CD14-positive monocyte (primary cell): ENCODE measurements at regions not wholly inside any gene's neighbourhood (a gene's known extent, or its start where the extent isn't known, plus 50 kb on each side); places are given as distances from the start of the nearest gene placed in this dataset.

Experiments used
- DNase-seq, 3 donors: peaks; one replicate each; pipeline ENCODE4 v3.0.0-alpha.2; 2011 to 2022
- H2AFZ ChIP-seq: 2 replicates; pipeline ENCODE4 v1.6.0; 2012; ENCODE audit warnings: mild to moderate bottlenecking, low read depth, low read length, inconsistent platforms; ENCODE audit not compliant: insufficient read depth, poor library complexity, severe bottlenecking
- H3K27ac ChIP-seq, 2 donors: 1 replicate in 1 of 2; 2 replicates in 1 of 2; pipeline ENCODE4 v1.5.1; 2012 to 2013; ENCODE audit warnings: low read length in 2 of 2, control low read depth in 1 of 2, inconsistent platforms in 1 of 2, low read depth in 1 of 2, mild to moderate bottlenecking in 1 of 2
- H3K27me3 ChIP-seq, 2 donors: one replicate each; pipeline versions ENCODE4 v1.6.0 to v1.6.1; 2011 to 2013; ENCODE audit warnings: low read length in 2 of 2; ENCODE audit not compliant: control insufficient read depth in 2 of 2, insufficient read depth in 2 of 2
- H3K36me3 ChIP-seq, 2 donors: replicated peaks in 1 of 2; 1 replicate in 1 of 2; 2 replicates in 1 of 2; pipeline versions ENCODE4 v1.5.1 to v1.6.1; 2012 to 2013; ENCODE audit warnings: low read length in 2 of 2, control low read depth in 1 of 2, inconsistent platforms in 1 of 2, mild to moderate bottlenecking in 1 of 2; ENCODE audit not compliant: insufficient read depth in 2 of 2, control insufficient read depth in 1 of 2
- H3K4me1 ChIP-seq, 2 donors: 1 replicate in 1 of 2; 2 replicates in 1 of 2; pipeline versions ENCODE4 v1.5.1 to v1.6.1; 2012 to 2013; ENCODE audit warnings: low read length in 2 of 2, control low read depth in 1 of 2, inconsistent platforms in 1 of 2, mild to moderate bottlenecking in 1 of 2, moderate library complexity in 1 of 2; ENCODE audit not compliant: insufficient read depth in 2 of 2, control insufficient read depth in 1 of 2
- H3K4me2 ChIP-seq: replicated peaks from 2 replicates; pipeline ENCODE3; 2012; ENCODE audit warnings: low read length, moderate library complexity, mild to moderate bottlenecking; ENCODE audit not compliant: poor library complexity, severe bottlenecking; ENCODE audit errors: extremely low read depth
- H3K4me3 ChIP-seq, 3 experiments: fragments of 200-600 bp in 1 of 3; sonication (generic) in 1 of 3; replicated peaks in 1 of 3; 1 replicate in 2 of 3; 2 replicates in 1 of 3; pipeline ENCODE4 v1.5.1; 2011 to 2013; ENCODE audit warnings: low read length in 3 of 3, mild to moderate bottlenecking in 3 of 3, control low read depth in 2 of 3, low read depth in 2 of 3, inconsistent platforms in 1 of 3, moderate library complexity in 1 of 3
- H3K79me2 ChIP-seq: 2 replicates; pipeline ENCODE4 v1.6.0; 2012; ENCODE audit warnings: mild to moderate bottlenecking, control low read depth, inconsistent platforms, low read length, moderate library complexity; ENCODE audit not compliant: insufficient read depth
- H3K9ac ChIP-seq: 2 replicates; pipeline ENCODE4 v1.6.0; 2017; ENCODE audit warnings: low read length, mild to moderate bottlenecking; ENCODE audit not compliant: insufficient read depth, poor library complexity, severe bottlenecking
- H3K9me3 ChIP-seq, 2 donors: replicated peaks in 1 of 2; 1 replicate in 1 of 2; 2 replicates in 1 of 2; pipeline versions ENCODE4 v1.5.1 to v1.6.1; 2012 to 2013; ENCODE audit warnings: low read length in 2 of 2, control low read depth in 1 of 2; ENCODE audit not compliant: control insufficient read depth in 1 of 2, insufficient read depth in 1 of 2
- H4K20me1 ChIP-seq: 2 replicates; pipeline ENCODE4 v1.6.0; 2012; ENCODE audit warnings: mild to moderate bottlenecking, low read length, control low read depth, moderate library complexity; ENCODE audit not compliant: insufficient read depth
- H3K27ac Mint-ChIP-seq, 7 donors: one replicate each; pipeline ENCODE4 v1.8.0; 2020; ENCODE audit warnings: mild to moderate bottlenecking in 7 of 7, mixed read lengths in 7 of 7, moderate library complexity in 6 of 7, inconsistent platforms in 2 of 7
- H3K27me3 Mint-ChIP-seq, 3 donors: one replicate each; pipeline ENCODE4 v1.8.0; 2021 to 2022; ENCODE audit warnings: low read depth in 3 of 3, mild to moderate bottlenecking in 3 of 3, mixed read lengths in 3 of 3, moderate library complexity in 3 of 3, inconsistent platforms in 1 of 3
- H3K36me3 Mint-ChIP-seq, 2 donors: one replicate each; pipeline ENCODE4 v1.8.0; 2020; ENCODE audit warnings: mixed read lengths in 2 of 2, inconsistent platforms in 1 of 2, mild to moderate bottlenecking in 1 of 2
- H3K4me1 Mint-ChIP-seq: one replicate; pipeline ENCODE4 v1.8.0; 2020; ENCODE audit warnings: mild to moderate bottlenecking, mixed read lengths
- H3K4me3 Mint-ChIP-seq, 2 donors: one replicate each; pipeline ENCODE4 v1.8.0; 2020; ENCODE audit warnings: mild to moderate bottlenecking in 2 of 2, mixed read lengths in 2 of 2, moderate library complexity in 1 of 2
- H3K9me3 Mint-ChIP-seq, 7 donors: one replicate each; pipeline ENCODE4 v1.8.0; 2020 to 2022; ENCODE audit warnings: mixed read lengths in 7 of 7, mild to moderate bottlenecking in 6 of 7, moderate library complexity in 6 of 7, inconsistent platforms in 2 of 7
- CTCF ChIP-seq: fragments of 200-600 bp; IDR thresholded peaks from one replicate; pipeline ENCODE4 v1.8.0; 2022; ENCODE audit warnings: antibody characterized with exemption, mild to moderate bottlenecking
- WGBS: methylation state at CpG from one replicate; pipeline ENCODE4 v1.1.5; 2013; ENCODE audit warnings: missing lambda C conversion rate; ENCODE audit not compliant: insufficient coverage; 5-methylcytosine and 5-hydroxymethylcytosine counted together
- intact Hi-C, 2 donors: fragments of 100-400 bp; cut with micrococcal nuclease; formaldehyde crosslinking; loops; one replicate each; pipeline versions ENCODE4 v1.15.0 to v1.15.1; 2023

- Mint-ChIP-seq H3K4me1 (no peaks in the 10 kb centered on the region), H3K9me3 (peaks cover 0 to 4% (median 0%) of the 10 kb centered on the region in 7 donors), H3K4me3 (no peak overlapping the region), H3K27ac (no peak overlapping the region), H3K36me3 (no peaks in the 10 kb centered on the region), H3K27me3 (peaks cover 0 to 5% (median 0%) of the 10 kb centered on the region in 3 donors)
- no peaks in the 10 kb centered on the region for H4K20me1 ChIP-seq
- no peak for TF ChIP-seq CTCF
- DNase-seq: no peak
- no peak overlapping the region for H3K4me2 ChIP-seq
- H3K27ac ChIP-seq: no peak overlapping the region
- H3K4me1 ChIP-seq: no peaks in the 10 kb centered on the region
- no peaks in the 10 kb centered on the region for H3K9me3 ChIP-seq
- no peaks in the 10 kb centered on the region for H3K79me2 ChIP-seq
- intact Hi-C loops: no loop called here
- no peak overlapping the region for H2AFZ ChIP-seq
- H3K4me3 ChIP-seq: no peak overlapping the region
- H3K9ac ChIP-seq: no peak overlapping the region
- H3K27me3 ChIP-seq: no peaks in the 10 kb centered on the region
- WGBS: 100% methylated on average over 1 of the region's 3 CpGs
- no peaks in the 10 kb centered on the region for H3K36me3 ChIP-seq
These were observed 124.5 kb downstream of the EN1 start for GRCh38 chr2:118722976-118723375.

GRCh38 chr2:118721817-118722551 is 125.5 kb downstream of the EN1 start:
- no peaks in the 10 kb centered on the region for H3K4me1 ChIP-seq
- H2AFZ ChIP-seq: no peak overlapping the region
- no peaks in the 10 kb centered on the region for H3K36me3 Mint-ChIP-seq
- H3K9me3 ChIP-seq: no peaks in the 10 kb centered on the region
- WGBS: 100% methylated on average over 4 of the region's 11 CpGs
- no peak overlapping the region for H3K4me3 Mint-ChIP-seq
- no peak overlapping the region for H3K27ac ChIP-seq
- H3K9me3 Mint-ChIP-seq: peaks cover 0 to 4% (median 0%) of the 10 kb centered on the region in 7 donors
- intact Hi-C loops: no loop called here
- no peak overlapping the region for H3K9ac ChIP-seq
- H3K27me3 ChIP-seq: no peaks in the 10 kb centered on the region
- no peak overlapping the region for H3K4me2 ChIP-seq
- H3K27me3 Mint-ChIP-seq: peaks cover 0 to 5% (median 0%) of the 10 kb centered on the region in 3 donors
- H3K27ac Mint-ChIP-seq: no peak overlapping the region
- no peaks in the 10 kb centered on the region for H3K4me1 Mint-ChIP-seq
- no peaks in the 10 kb centered on the region for H3K36me3 ChIP-seq
- H4K20me1 ChIP-seq: no peaks in the 10 kb centered on the region
- TF ChIP-seq CTCF: no peak
- H3K79me2 ChIP-seq: no peaks in the 10 kb centered on the region
- no peak overlapping the region for H3K4me3 ChIP-seq
- no peak for DNase-seq
